Omental fat pad (tissue), 3 donors: ENCODE measurements at regions not wholly inside any gene's neighbourhood (a gene's known extent, or its start where the extent isn't known, plus 50 kb on each side); places are given as distances from the start of the nearest gene placed in this dataset.

Experiments
- ATAC-seq: fragments of 150-250 bp; one replicate; pipeline ENCODE4 v1.9.1; 2016; ENCODE audit warnings: mild to moderate bottlenecking, moderate library complexity; ENCODE audit not compliant: low FRiP score
- DNase-seq: peaks from one replicate; pipeline ENCODE4 v3.0.0-alpha.2; 2019; ENCODE audit warnings: low spot score
- CTCF ChIP-seq, 3 donors: fragments of 450-650 bp; IDR thresholded peaks; one replicate each; pipeline ENCODE4 v1.5.1; 2016 to 2017; ENCODE audit warnings: antibody characterized with exemption in 3 of 3, mild to moderate bottlenecking in 3 of 3, moderate library complexity in 2 of 3

GRCh38 chr11:20251496-20251895, 91.2 kb upstream of the DBX1 start:
- TF ChIP-seq CTCF (IDR thresholded peaks at IDR 0.05), result no peak
- DNase-seq (no peak), ATAC-seq (no peak)

- no peak for TF ChIP-seq CTCF (IDR thresholded peaks at IDR 0.05)
- ATAC-seq, result peak; percentile 91
- DNase-seq, result no peak
Measured at GRCh38 chr11:20250644-20251247, 90.5 kb upstream of the DBX1 start.

- DNase-seq (no peak), ATAC-seq (no peak)
- no peak for TF ChIP-seq CTCF (IDR thresholded peaks at IDR 0.05)
Measured at GRCh38 chr11:20249796-20250195, 89.5 kb upstream of the DBX1 start.

GRCh38 chr11:20249378-20249777, 89.1 kb upstream of the DBX1 start:
- ATAC-seq (no peak), DNase-seq (no peak)
- TF ChIP-seq CTCF (IDR thresholded peaks at IDR 0.05), result no peak

- DNase-seq, result no peak
- TF ChIP-seq CTCF (IDR thresholded peaks at IDR 0.05), result no peak
- ATAC-seq, result no peak
Measured at GRCh38 chr11:20248871-20249270, 88.6 kb upstream of the DBX1 start.

GRCh38 chr11:20248121-20248772, 88.0 kb upstream of the DBX1 start:
- TF ChIP-seq CTCF (IDR thresholded peaks at IDR 0.05), result no peak
- no peak for DNase-seq
- no peak for ATAC-seq

GRCh38 chr11:20247591-20248007, 87.3 kb upstream of the DBX1 start:
- no peak for ATAC-seq
- TF ChIP-seq CTCF (IDR thresholded peaks at IDR 0.05), result no peak
- DNase-seq, result no peak
